WERI-Rb-1 (cell line): ENCODE measurements at regions not wholly inside any gene's neighbourhood (a gene's known extent, or its start where the extent isn't known, plus 50 kb on each side); places are given as distances from the start of the nearest gene placed in this dataset.

Source experiments
- DNase-seq: peaks from one replicate; pipeline ENCODE4 v3.0.0-alpha.2; 2020
- H3K27ac ChIP-seq: fragments of 250-450 bp; sonication (Bioruptor Pico); 2 replicates; pipeline ENCODE4 v1.5.1; 2020; ENCODE audit warnings: mild to moderate bottlenecking, moderate library complexity
- H3K27me3 ChIP-seq: fragments of 250-450 bp; sonication (Bioruptor Pico); 2 replicates; pipeline ENCODE4 v1.5.1; 2021; ENCODE audit warnings: mild to moderate bottlenecking, low read depth, moderate library complexity; ENCODE audit not compliant: insufficient read depth, severe bottlenecking
- H3K36me3 ChIP-seq: fragments of 250-450 bp; sonication (Bioruptor Pico); 2 replicates; pipeline ENCODE4 v1.5.1; 2020; ENCODE audit warnings: mild to moderate bottlenecking, moderate library complexity
- H3K4me3 ChIP-seq: 2 replicates; pipeline ENCODE4 v1.5.1; 2011; ENCODE audit warnings: low read depth, mild to moderate bottlenecking, control low read depth, low read length
- H3K9me3 ChIP-seq: fragments of 250-450 bp; sonication (Bioruptor Pico); 2 replicates; pipeline ENCODE4 v1.5.1; 2021; ENCODE audit warnings: mild to moderate bottlenecking, moderate library complexity; ENCODE audit not compliant: severe bottlenecking
- CTCF ChIP-seq: IDR thresholded peaks from 2 replicates; pipeline ENCODE4 v1.5.1; 2011; ENCODE audit warnings: low read depth, mild to moderate bottlenecking, control low read depth, inconsistent platforms, low read length

GRCh38 chr14:83559721-83560120 is 1970.2 kb upstream of the FLRT2 start:
- Histone ChIP-seq H3K27ac (no peak overlapping the region), H3K27me3 (no peaks in the 10 kb centered on the region), H3K9me3 (no peaks in the 10 kb centered on the region), H3K36me3 (no peaks in the 10 kb centered on the region), H3K4me3 (no peak overlapping the region)
- TF ChIP-seq CTCF, result no peak
- DNase-seq, result no peak

GRCh38 chr14:83561261-83561660 is 1968.7 kb upstream of the FLRT2 start:
- Histone ChIP-seq H3K9me3 (no peaks in the 10 kb centered on the region), H3K27me3 (no peaks in the 10 kb centered on the region)
- TF ChIP-seq CTCF, result no peak

GRCh38 chr14:83566567-83566966 is 1963.4 kb upstream of the FLRT2 start:
- Histone ChIP-seq H3K4me3 (no peak overlapping the region), H3K9me3 (no peaks in the 10 kb centered on the region), H3K27me3 (no peaks in the 10 kb centered on the region), H3K27ac (no peak overlapping the region), H3K36me3 (no peaks in the 10 kb centered on the region)
- DNase-seq, result no peak
- TF ChIP-seq CTCF, result no peak

More at GRCh38 chr14:83561261-83561660, 1968.7 kb upstream of the FLRT2 start:
- Histone ChIP-seq H3K36me3 (no peaks in the 10 kb centered on the region), H3K4me3 (no peak overlapping the region), H3K27ac (no peak overlapping the region)
- peak; percentile 69 for DNase-seq

- DNase-seq, result no peak
- Histone ChIP-seq H3K27me3 (no peaks in the 10 kb centered on the region), H3K4me3 (no peak overlapping the region), H3K9me3 (no peaks in the 10 kb centered on the region), H3K36me3 (no peaks in the 10 kb centered on the region), H3K27ac (no peak overlapping the region)
- no peak for TF ChIP-seq CTCF
These were observed 1961.8 kb upstream of the FLRT2 start for GRCh38 chr14:83568141-83568540.

GRCh38 chr14:83575301-83575700 is 1954.6 kb upstream of the FLRT2 start:
- TF ChIP-seq CTCF, result no peak
- H3K36me3 ChIP-seq, result no peaks in the 10 kb centered on the region
- H3K27me3 ChIP-seq, result no peaks in the 10 kb centered on the region
- no peak overlapping the region for H3K4me3 ChIP-seq
- DNase-seq, result no peak
- no peaks in the 10 kb centered on the region for H3K9me3 ChIP-seq
- H3K27ac ChIP-seq, result no peak overlapping the region

- no peak overlapping the region for H3K27ac ChIP-seq
- H3K9me3 ChIP-seq, result no peaks in the 10 kb centered on the region
- no peak overlapping the region for H3K4me3 ChIP-seq
- TF ChIP-seq CTCF, result no peak
- DNase-seq, result no peak
- H3K27me3 ChIP-seq, result no peaks in the 10 kb centered on the region
- no peaks in the 10 kb centered on the region for H3K36me3 ChIP-seq
These were observed 1946.7 kb upstream of the FLRT2 start for GRCh38 chr14:83583201-83583600.
